B cell (primary cell): ENCODE measurements at regions not wholly inside any gene's neighbourhood (a gene's known extent, or its start where the extent isn't known, plus 50 kb on each side); places are given as distances from the start of the nearest gene placed in this dataset.

Source experiments
- EZH2 ChIP-seq: IDR thresholded peaks from 2 replicates; pipeline ENCODE4 v1.6.1; 2012; ENCODE audit warnings: borderline replicate concordance, low read depth, mild to moderate bottlenecking, moderate library complexity, low read length; ENCODE audit not compliant: insufficient read depth, poor library complexity, severe bottlenecking
- TF ChIP-seq, protein P1 (sequence below): fragments of 200-600 bp; IDR thresholded peaks from one replicate; pipeline ENCODE4 v1.8.0; 2022; ENCODE audit warnings: antibody characterized with exemption, mild to moderate bottlenecking

DNA sequence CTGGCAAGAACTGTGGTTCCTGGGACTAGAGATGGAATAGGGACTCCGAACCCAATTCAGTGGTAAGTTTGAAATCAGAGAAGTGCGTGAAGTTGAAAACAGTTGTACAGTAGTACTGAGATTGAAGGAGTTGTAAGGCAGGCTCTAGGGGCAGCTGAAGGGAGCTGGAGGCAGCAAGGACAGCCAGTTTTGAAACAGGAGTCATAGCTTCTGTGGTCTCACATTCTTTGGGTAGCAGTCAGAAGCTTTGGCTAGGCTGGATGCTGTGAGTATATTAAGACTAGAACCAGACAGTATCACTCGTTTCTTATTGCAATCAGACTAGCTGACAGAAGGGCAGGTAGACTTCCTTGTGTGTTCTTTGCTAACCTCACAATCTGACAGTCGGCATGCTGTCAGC lies 64.5 kb upstream of the ADAM23 start:
- TF ChIP-seq, protein P1, sequence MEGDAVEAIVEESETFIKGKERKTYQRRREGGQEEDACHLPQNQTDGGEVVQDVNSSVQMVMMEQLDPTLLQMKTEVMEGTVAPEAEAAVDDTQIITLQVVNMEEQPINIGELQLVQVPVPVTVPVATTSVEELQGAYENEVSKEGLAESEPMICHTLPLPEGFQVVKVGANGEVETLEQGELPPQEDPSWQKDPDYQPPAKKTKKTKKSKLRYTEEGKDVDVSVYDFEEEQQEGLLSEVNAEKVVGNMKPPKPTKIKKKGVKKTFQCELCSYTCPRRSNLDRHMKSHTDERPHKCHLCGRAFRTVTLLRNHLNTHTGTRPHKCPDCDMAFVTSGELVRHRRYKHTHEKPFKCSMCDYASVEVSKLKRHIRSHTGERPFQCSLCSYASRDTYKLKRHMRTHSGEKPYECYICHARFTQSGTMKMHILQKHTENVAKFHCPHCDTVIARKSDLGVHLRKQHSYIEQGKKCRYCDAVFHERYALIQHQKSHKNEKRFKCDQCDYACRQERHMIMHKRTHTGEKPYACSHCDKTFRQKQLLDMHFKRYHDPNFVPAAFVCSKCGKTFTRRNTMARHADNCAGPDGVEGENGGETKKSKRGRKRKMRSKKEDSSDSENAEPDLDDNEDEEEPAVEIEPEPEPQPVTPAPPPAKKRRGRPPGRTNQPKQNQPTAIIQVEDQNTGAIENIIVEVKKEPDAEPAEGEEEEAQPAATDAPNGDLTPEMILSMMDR: no peak
- no peak for TF ChIP-seq EZH2
